Peyer's patch (tissue), 4 donors: ENCODE measurements at regions not wholly inside any gene's neighbourhood (a gene's known extent, or its start where the extent isn't known, plus 50 kb on each side); places are given as distances from the start of the nearest gene placed in this dataset.

Source experiments
- CTCF ChIP-seq, 6 experiments: fragments of 450-650 bp in 4 of 6; fragments of 200-600 bp in 2 of 6; sonication (generic) in 1 of 6; IDR thresholded peaks; one replicate each; pipeline ENCODE4 v1.5.1; 2017 to 2019; ENCODE audit warnings: antibody characterized with exemption in 6 of 6, mild to moderate bottlenecking in 3 of 6, moderate library complexity in 1 of 6
- POLR2A ChIP-seq, 2 donors: fragments of 450-650 bp; IDR thresholded peaks; one replicate each; pipeline ENCODE4 v1.5.1; 2017; ENCODE audit warnings: antibody characterized with exemption in 2 of 2, mild to moderate bottlenecking in 2 of 2, moderate library complexity in 2 of 2

- TF ChIP-seq CTCF (IDR thresholded peaks at IDR 0.05): no peak
- TF ChIP-seq POLR2A (IDR thresholded peaks at IDR 0.05): no peak
Measured at GRCh38 chr21:24294171-24294570, 1313.1 kb downstream of the MRPL39 start.
